ENCODE measurements at regions not wholly inside any gene's neighbourhood (a gene's known extent, or its start where the extent isn't known, plus 50 kb on each side); places are given as distances from the start of the nearest gene placed in this dataset.
"Not testable (repeated sequence)": the region's sequence is repeated elsewhere in the genome, so short reads cannot be mapped to it uniquely, and the experiment has no call there.

DNA sequence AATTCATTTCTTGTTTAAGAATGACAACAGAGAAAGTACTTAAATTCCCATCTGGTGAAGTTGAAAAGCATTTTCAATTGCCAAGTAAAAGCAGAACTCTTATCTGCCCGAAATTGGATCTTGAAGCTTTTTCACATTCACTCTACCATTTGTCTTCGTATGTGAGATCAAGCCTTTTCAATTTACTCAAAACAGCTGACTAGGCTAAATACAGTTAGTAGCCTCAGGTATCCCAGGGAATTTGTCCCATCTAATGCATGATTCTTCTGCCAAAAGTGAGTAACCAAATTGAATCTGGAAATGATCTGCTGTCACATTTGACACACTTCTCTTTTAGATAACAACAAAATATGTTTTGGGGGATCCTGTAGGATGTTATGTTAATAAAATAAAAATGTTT is 596.8 kb upstream of the HS3ST5 start:
- no peak for DNase-seq
- no peaks in the 10 kb centered on the region for H3K36me3 ChIP-seq (replicated peaks; ENCODE audit: control insufficient read depth, insufficient read depth, low read length)
- no peaks in the 10 kb centered on the region for H3K27me3 ChIP-seq (ENCODE audit: control insufficient read depth, insufficient read depth, low read length)
- no peak overlapping the region for H3K4me3 ChIP-seq (ENCODE audit: insufficient read depth, low read depth, low read length)

DNA sequence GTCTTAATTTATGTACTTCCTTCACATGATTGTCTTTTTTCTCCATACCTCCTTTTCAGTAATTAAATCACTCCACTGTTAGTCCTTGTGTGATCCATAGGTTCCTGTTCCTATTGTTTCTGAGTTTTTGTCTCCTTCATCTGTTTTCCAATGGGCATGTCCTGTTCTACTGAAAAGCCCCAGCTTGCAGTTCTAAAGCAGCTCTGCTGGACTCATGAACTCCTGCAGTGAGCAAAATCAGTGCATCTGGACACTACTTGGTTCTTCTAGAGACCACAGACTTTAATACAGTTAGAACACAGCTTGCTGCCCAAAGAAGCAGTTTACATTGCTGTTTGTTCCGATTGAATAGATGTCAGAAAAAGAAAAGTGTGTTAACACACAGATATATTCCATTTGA is 593.3 kb upstream of the HS3ST5 start:
- Histone ChIP-seq H3K4me3 (ENCODE audit: insufficient read depth, low read depth, low read length) (no peak overlapping the region), H3K27me3 (ENCODE audit: control insufficient read depth, insufficient read depth, low read length) (no peaks in the 10 kb centered on the region), H3K36me3 (replicated peaks; ENCODE audit: control insufficient read depth, insufficient read depth, low read length) (no peaks in the 10 kb centered on the region)
- DNase-seq, result no peak

DNA sequence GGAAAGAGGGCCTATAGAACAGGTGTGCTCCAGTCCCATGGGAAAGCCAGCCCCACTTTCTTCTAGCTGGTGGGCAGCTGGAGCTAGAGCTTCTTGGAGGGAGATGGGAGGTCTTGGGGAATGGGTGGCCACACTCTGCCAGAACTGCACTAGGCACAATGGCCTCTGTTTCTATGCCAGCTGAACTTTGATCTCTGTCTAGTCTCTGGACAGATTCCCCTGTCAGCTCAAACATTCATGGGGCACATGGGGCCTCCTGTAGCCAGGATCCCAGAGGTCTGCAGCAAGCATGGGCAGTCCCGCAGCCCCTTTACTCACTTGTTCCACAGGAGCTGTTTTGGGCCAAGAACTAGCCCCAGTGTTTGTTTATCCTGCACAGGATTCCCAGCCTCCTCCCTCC is 591.3 kb upstream of the HS3ST5 start:
- Histone ChIP-seq H3K4me3 (ENCODE audit: insufficient read depth, low read depth, low read length) (no peak overlapping the region), H3K27me3 (ENCODE audit: control insufficient read depth, insufficient read depth, low read length) (no peaks in the 10 kb centered on the region), H3K36me3 (replicated peaks; ENCODE audit: control insufficient read depth, insufficient read depth, low read length) (no peaks in the 10 kb centered on the region)
- DNase-seq, result no peak

DNA sequence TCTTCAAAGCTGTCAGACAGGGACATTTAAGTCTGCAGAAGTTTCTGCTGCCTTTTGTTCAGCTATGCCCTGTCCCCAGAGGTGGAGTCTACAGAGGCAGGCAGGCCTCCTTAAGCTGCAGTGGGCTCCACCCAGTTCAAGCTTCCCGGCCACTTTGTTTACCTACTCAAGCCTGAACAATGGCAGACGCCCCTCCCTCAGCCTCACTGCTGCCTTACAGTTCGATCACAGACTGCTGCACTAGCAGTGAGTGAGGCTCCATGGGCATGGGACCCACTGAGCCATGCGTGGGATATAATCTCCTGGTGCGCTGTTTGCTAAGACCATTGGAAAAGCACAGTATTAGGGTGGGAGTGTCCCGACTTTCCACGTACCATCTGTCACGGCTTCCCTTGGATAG is 585.9 kb upstream of the HS3ST5 start:
- H3K4me3 ChIP-seq (ENCODE audit: insufficient read depth, low read depth, low read length); H3K27me3 ChIP-seq (ENCODE audit: control insufficient read depth, insufficient read depth, low read length); H3K36me3 ChIP-seq (replicated peaks; ENCODE audit: control insufficient read depth, insufficient read depth, low read length); DNase-seq: not testable (repeated sequence)

DNA sequence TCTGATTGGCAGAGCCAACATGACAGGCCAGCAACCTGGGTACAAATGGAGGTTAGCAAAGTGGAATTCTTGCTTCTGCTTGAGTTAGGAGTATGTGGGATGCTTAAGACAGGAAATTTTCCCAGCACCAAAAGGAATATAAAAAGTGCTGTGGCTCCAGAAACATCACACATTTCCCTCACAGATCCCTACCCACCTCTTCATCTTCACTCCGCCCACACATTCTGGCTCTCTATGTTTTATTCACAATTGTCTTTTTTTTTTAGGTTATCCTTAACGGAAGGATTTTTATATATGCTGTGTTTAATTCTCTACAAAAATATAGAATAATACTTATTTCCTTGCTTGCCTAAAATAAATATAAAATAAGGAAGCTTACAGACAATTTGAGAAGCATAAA is 563.3 kb upstream of the HS3ST5 start:
- Histone ChIP-seq H3K36me3 (replicated peaks; ENCODE audit: control insufficient read depth, insufficient read depth, low read length) (no peaks in the 10 kb centered on the region), H3K27me3 (ENCODE audit: control insufficient read depth, insufficient read depth, low read length) (no peaks in the 10 kb centered on the region), H3K4me3 (ENCODE audit: insufficient read depth, low read depth, low read length) (no peak overlapping the region)
- DNase-seq, result no peak

DNA sequence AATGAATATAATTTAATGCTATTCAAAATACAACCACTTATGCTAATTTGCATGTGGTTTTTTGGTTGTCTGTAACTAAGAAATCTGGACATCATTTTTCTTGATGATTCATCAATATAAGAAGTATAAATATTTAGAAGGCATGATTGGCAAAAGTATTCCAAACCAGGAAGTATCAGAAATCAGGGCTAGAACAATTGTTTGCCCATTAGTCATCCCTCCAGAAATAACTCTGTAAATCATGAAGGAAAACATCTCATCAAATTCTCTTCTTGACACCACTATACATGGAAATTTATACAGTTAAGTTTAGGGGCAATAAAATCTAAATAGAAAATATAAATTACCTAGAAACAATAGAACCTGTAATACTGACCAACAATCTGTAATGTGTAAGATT is 554.7 kb upstream of the HS3ST5 start:
- no peak for DNase-seq
- Histone ChIP-seq H3K36me3 (replicated peaks; ENCODE audit: control insufficient read depth, insufficient read depth, low read length) (no peaks in the 10 kb centered on the region), H3K4me3 (ENCODE audit: insufficient read depth, low read depth, low read length) (no peak overlapping the region), H3K27me3 (ENCODE audit: control insufficient read depth, insufficient read depth, low read length) (no peaks in the 10 kb centered on the region)

DNA sequence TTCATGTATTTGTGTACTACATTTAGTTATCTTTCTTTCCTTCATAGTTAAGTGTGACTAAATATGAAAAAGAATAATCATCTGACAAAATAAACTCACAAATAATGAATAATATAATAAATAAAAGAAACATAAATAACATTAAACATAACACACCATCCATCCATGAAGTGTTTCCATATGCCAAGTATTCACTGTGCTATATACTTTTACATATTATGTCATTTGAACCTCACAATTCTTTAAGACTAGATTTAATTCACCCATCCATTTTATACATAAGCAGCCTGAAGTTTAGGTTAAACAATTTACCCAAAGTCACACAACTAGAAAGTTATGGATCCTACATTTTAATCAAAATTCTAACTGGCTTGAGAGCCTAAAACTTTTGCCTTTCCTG is 549.4 kb upstream of the HS3ST5 start:
- H3K4me3 ChIP-seq (ENCODE audit: insufficient read depth, low read depth, low read length), result no peak overlapping the region
- no peaks in the 10 kb centered on the region for H3K27me3 ChIP-seq (ENCODE audit: control insufficient read depth, insufficient read depth, low read length)
- no peaks in the 10 kb centered on the region for H3K36me3 ChIP-seq (replicated peaks; ENCODE audit: control insufficient read depth, insufficient read depth, low read length)
- DNase-seq, result no peak

DNA sequence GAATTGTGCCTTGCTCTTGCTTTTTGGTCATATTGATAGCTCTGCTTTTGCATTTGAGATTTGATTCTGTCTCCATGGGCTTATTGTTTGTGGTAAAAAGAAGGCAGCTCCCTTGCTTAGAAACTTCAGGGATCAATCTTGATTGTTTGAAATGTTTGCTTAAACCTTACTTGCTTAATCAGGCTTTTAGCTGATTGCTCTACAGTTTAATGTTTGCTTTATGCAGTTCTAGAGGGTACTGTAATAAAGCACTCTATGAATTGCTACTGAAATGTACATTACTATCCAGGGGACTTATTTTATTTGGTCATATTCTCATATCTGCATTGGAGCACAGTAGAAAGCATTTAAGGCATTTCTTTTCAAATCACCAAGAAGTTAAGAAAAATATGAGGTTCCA is 545.4 kb upstream of the HS3ST5 start:
- H3K36me3 ChIP-seq (replicated peaks; ENCODE audit: control insufficient read depth, insufficient read depth, low read length), result no peaks in the 10 kb centered on the region
- no peak for DNase-seq
- H3K27me3 ChIP-seq (ENCODE audit: control insufficient read depth, insufficient read depth, low read length), result no peaks in the 10 kb centered on the region
- no peak overlapping the region for H3K4me3 ChIP-seq (ENCODE audit: insufficient read depth, low read depth, low read length)

DNA sequence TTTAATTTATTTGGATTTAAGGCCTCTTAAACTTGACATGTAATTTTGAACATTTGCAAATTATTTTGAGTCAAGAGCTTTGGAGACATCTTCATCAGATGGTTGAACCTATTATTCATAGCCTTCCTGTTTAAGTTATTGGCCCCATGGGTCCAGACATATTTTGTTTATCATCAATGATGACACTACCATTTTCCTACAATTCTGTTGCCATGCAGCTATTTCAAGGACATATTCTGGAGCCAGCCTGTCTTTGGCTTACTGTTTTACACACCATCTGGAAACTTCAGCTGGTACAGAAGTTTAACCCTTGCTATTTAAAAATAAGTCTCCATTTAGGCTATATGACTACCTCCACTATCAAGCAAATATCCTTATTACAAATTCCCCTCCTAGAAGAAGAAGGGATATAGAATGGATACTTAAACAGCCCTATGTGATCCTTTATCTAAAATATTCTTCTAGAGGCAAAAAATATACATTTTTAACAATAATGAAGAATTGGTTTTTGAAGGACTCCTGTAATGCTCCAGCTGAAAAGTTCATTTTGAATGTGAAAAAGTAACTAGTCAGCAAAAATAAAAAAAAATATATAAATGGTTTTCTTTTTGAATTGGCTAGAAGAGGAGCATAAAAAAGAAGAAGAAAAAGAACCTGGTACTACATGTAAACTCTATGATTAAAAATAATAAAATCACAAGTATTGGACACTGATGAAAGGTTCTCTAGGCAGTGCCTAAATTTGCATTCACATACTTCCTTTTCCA is 544.0 kb upstream of the HS3ST5 start:
- Histone ChIP-seq H3K36me3 (replicated peaks; ENCODE audit: control insufficient read depth, insufficient read depth, low read length) (no peaks in the 10 kb centered on the region), H3K4me3 (ENCODE audit: insufficient read depth, low read depth, low read length) (no peak overlapping the region), H3K27me3 (ENCODE audit: control insufficient read depth, insufficient read depth, low read length) (no peaks in the 10 kb centered on the region)
- DNase-seq, result no peak

DNA sequence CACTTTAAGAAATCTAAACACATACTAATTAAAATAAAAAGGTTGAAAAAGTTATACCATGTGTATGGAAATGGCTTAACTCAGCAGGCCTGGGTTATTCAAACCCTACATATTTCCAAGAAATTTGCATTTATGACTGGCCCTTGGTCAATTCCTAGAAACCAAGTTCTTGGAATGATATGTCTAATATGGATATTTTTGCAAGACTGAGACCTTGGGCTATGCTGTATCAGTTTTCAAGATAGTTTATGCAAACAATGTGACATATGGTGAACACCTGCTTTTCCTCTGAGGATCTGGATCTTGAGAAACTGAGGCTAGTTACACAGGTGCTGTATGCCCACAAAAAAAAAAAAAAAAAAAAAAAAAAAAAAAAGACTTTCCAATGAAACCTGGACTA is 536.9 kb upstream of the HS3ST5 start:
- no peak for DNase-seq

DNA sequence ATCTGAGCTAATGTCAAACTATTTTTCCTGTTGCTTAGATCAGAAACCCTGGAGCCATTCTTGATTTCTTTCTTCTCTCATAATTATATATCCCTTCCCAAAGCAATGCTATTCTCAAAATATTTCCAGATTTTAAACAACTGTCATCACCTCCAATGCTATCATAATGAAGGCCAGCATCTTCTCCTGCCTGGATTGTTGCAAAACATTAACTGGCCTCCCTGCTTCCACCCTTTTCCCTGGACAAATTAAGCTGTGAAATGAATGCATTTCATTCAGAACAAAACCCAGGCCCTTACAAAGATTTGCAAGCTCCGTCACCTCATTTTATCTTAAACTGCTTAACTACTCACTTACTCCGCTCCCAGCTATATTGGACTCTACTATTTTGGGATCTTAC is 535.3 kb upstream of the HS3ST5 start:
- no peak for DNase-seq
- no peaks in the 10 kb centered on the region for H3K36me3 ChIP-seq (replicated peaks; ENCODE audit: control insufficient read depth, insufficient read depth, low read length)
- H3K4me3 ChIP-seq (ENCODE audit: insufficient read depth, low read depth, low read length), result no peak overlapping the region
- no peaks in the 10 kb centered on the region for H3K27me3 ChIP-seq (ENCODE audit: control insufficient read depth, insufficient read depth, low read length)

More for the DNA sequence above, 536.9 kb upstream of the HS3ST5 start:
- no peaks in the 10 kb centered on the region for H3K36me3 ChIP-seq (replicated peaks; ENCODE audit: control insufficient read depth, insufficient read depth, low read length)
- no peaks in the 10 kb centered on the region for H3K27me3 ChIP-seq (ENCODE audit: control insufficient read depth, insufficient read depth, low read length)
- no peak overlapping the region for H3K4me3 ChIP-seq (ENCODE audit: insufficient read depth, low read depth, low read length)

DNA sequence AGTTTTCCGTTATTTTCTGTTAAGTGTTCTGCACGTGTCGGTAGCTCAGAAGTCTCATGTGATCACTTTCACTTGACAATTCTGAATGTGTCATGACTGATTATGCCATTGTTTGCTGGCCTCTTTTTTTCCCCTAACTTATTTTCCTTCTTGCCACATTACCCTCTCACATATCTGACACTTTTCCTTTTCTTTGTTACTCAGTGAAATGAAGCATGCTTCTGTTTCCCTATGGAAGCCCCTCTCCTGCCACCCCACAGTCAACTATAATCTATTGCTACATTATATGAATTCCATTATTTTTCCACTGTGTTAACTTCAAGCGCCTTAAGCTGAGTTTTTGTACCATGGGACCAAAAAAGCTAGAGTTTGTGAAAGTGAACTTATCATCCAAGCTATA is 531.6 kb upstream of the HS3ST5 start:
- H3K4me3 ChIP-seq (ENCODE audit: insufficient read depth, low read depth, low read length), result no peak overlapping the region
- DNase-seq, result no peak
- H3K27me3 ChIP-seq (ENCODE audit: control insufficient read depth, insufficient read depth, low read length), result no peaks in the 10 kb centered on the region
- no peaks in the 10 kb centered on the region for H3K36me3 ChIP-seq (replicated peaks; ENCODE audit: control insufficient read depth, insufficient read depth, low read length)

DNA sequence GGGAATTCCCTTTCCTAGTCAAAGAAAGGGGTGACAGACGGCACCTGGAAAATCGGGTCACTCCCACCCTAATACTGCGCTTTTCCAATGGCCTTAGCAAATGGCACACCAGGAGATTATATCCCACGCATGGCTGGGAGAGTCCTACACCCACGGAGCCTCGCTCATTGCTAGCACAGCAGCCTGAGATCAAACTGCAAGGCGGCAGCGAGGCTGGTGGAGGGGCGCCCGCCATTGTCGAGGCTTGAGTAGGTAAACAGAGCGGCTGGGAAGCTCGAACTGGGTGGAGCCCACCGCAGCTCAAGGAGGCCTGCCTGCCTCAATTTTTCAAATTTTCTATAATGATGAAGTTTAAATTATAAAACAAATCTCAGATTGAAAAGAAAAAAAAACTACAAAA is 522.7 kb upstream of the HS3ST5 start:
- H3K27me3 ChIP-seq (ENCODE audit: control insufficient read depth, insufficient read depth, low read length); H3K36me3 ChIP-seq (replicated peaks; ENCODE audit: control insufficient read depth, insufficient read depth, low read length); H3K4me3 ChIP-seq (ENCODE audit: insufficient read depth, low read depth, low read length); DNase-seq: not testable (repeated sequence)

DNA sequence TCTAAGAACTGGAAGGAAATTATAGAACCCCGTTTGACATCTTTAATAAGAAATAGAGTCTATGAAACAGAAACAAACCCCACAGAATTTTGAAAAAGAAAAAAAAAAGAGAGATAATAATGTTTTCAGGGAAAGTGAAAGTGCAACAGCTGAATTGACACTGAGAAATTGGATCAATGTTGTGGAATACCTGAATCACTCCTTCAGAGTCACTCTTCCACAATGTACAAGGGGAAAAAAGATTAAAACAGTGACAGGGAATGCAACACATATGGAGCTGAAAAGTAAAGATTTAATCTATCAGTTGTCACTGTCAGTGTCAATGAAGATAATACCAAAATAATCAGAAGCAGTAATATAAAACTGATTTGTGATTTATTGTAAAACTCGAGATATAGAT is 520.8 kb upstream of the HS3ST5 start:
- Histone ChIP-seq H3K27me3 (ENCODE audit: control insufficient read depth, insufficient read depth, low read length) (no peaks in the 10 kb centered on the region), H3K4me3 (ENCODE audit: insufficient read depth, low read depth, low read length) (no peak overlapping the region), H3K36me3 (replicated peaks; ENCODE audit: control insufficient read depth, insufficient read depth, low read length) (no peaks in the 10 kb centered on the region)
- DNase-seq, result no peak

DNA sequence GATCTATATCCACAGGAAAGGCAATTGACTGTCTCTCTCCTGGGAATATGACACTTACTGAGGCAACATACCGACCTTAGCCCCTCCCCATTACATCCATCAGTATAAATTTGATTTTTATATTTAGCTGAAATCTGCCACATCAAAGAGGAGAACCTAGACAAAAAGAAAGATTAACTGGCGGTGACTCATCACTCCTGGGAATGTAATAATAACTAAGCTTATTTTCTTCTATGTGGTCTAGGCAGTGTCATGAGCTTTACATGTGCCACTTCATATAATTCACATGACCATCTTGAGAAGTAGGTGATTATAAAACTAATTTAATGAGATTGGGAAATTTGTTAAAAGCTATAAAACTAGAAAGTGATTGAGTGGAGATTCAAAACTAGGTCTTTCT is 520.0 kb upstream of the HS3ST5 start:
- DNase-seq, result no peak
- no peaks in the 10 kb centered on the region for H3K27me3 ChIP-seq (ENCODE audit: control insufficient read depth, insufficient read depth, low read length)
- no peaks in the 10 kb centered on the region for H3K36me3 ChIP-seq (replicated peaks; ENCODE audit: control insufficient read depth, insufficient read depth, low read length)
- H3K4me3 ChIP-seq (ENCODE audit: insufficient read depth, low read depth, low read length), result no peak overlapping the region

DNA sequence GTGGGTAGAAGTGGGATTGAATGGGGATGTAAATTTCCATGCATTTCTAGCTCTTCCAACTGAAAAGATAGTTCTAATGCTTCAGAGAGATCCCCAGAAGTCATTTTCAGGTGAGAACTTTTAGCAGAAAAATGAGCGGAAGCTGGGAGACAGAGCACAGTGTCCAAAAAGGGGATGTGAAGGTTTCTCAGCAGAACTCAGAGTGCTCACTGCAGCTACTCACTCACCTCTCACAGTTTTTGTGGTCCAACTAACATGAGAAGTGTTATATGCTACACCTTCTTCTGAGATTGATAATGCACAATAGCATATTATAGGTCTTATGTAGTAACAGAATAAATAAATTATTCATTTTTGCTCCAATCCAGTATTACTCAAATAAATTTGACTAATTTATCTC is 519.2 kb upstream of the HS3ST5 start:
- DNase-seq, result no peak
- Histone ChIP-seq H3K4me3 (ENCODE audit: insufficient read depth, low read depth, low read length) (no peak overlapping the region), H3K36me3 (replicated peaks; ENCODE audit: control insufficient read depth, insufficient read depth, low read length) (no peaks in the 10 kb centered on the region), H3K27me3 (ENCODE audit: control insufficient read depth, insufficient read depth, low read length) (no peaks in the 10 kb centered on the region)
